ENCODE measurements at regions not wholly inside any gene's neighbourhood (a gene's known extent, or its start where the extent isn't known, plus 50 kb on each side); places are given as distances from the start of the nearest gene placed in this dataset.

DNA sequence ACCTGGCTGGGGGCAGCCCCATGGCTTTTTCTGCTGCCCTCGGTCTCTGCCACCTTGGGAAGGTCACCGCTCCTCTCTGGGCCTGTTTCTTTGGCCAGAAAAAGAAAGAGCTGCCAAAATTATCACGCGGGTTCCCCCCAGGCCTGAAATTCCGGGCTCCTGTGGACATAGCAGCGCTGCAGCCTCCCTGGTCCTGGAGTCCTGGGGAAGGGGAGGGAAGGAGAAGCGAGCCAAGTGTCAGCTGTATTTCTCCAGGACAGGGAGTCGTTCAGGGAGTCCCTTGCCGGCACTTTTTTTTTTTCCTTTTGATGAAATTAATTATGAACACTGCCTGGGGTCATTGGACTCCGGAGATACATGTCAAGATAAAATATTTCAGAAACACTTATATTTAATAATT, 152.3 kb upstream of the GPR26 start:
- Histone ChIP-seq H3K9ac (ENCODE audit: low read depth, low read length) (no peak overlapping the region), H3K27ac (ENCODE audit: low read depth, low read length) (no peak overlapping the region), H3K36me3 (ENCODE audit: insufficient read depth, low read length) (no peaks in the 10 kb centered on the region), H3K9me3 (ENCODE audit: insufficient read depth, low read depth, low read length) (no peaks in the 10 kb centered on the region), H3K4me3 (ENCODE audit: low read length) (no peak overlapping the region), H3K4me1 (ENCODE audit: insufficient read depth, low read length) (peaks cover 15% of the 10 kb centered on the region), H3K27me3 (ENCODE audit: insufficient read depth, low read length) (no peaks in the 10 kb centered on the region)
- WGBS, result 43% methylated on average over 9 of the region's 10 CpGs

DNA sequence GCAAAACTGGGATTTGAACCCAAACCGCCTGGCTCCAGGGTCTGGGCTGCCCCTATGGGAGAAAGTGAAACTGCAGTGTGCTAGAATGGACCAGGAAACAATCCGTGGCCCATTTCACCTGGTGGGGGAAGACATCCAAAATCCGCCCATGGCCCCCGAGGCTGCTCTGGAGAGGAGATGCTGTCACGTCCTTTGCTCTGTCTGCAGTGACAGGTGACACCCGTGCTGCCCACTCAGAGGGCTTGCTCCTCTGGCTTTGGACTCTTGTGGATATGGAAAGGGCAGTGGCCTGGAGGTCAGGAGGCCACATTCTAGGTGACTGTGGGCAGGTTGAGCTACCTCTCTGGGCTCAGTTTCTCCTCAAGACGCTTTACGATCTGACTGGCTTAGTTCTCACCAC, 151.2 kb upstream of the GPR26 start:
- H3K4me1 ChIP-seq (ENCODE audit: insufficient read depth, low read length), result peaks cover 15% of the 10 kb centered on the region
- 93% methylated on average over 8 of the region's 8 CpGs for WGBS
- H3K27me3 ChIP-seq (ENCODE audit: insufficient read depth, low read length), result no peaks in the 10 kb centered on the region
- no peaks in the 10 kb centered on the region for H3K36me3 ChIP-seq (ENCODE audit: insufficient read depth, low read length)
- H3K9me3 ChIP-seq (ENCODE audit: insufficient read depth, low read depth, low read length), result no peaks in the 10 kb centered on the region
- no peak overlapping the region for H3K27ac ChIP-seq (ENCODE audit: low read depth, low read length)
- H3K9ac ChIP-seq (ENCODE audit: low read depth, low read length), result no peak overlapping the region
- H3K4me3 ChIP-seq (ENCODE audit: low read length), result no peak overlapping the region

DNA sequence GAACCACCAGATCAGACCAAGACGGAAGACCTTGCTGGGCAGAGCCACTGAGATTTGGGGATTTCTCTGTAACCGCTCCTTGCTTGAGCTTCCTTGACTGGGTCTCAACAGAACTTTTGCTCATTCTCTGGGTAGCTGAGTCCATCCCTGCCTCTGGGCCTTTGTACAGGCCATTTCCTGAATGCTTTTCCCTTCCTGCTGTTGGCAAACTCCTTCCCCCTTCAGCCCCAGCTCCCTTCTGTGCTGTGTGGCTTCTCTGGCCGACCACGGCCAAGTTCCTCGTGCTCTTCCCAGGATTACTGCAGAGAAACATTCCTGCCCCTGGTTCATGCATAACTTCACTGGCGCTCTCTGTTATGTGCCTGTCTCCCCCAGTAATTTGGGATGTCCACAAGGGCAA, 150.5 kb upstream of the GPR26 start:
- Histone ChIP-seq H3K4me3 (ENCODE audit: low read length) (no peak overlapping the region), H3K27ac (ENCODE audit: low read depth, low read length) (no peak overlapping the region), H3K9me3 (ENCODE audit: insufficient read depth, low read depth, low read length) (no peaks in the 10 kb centered on the region), H3K27me3 (ENCODE audit: insufficient read depth, low read length) (no peaks in the 10 kb centered on the region), H3K9ac (ENCODE audit: low read depth, low read length) (no peak overlapping the region), H3K4me1 (ENCODE audit: insufficient read depth, low read length) (peaks cover 15% of the 10 kb centered on the region), H3K36me3 (ENCODE audit: insufficient read depth, low read length) (no peaks in the 10 kb centered on the region)
- 93% methylated on average over 6 of the region's 6 CpGs for WGBS

DNA sequence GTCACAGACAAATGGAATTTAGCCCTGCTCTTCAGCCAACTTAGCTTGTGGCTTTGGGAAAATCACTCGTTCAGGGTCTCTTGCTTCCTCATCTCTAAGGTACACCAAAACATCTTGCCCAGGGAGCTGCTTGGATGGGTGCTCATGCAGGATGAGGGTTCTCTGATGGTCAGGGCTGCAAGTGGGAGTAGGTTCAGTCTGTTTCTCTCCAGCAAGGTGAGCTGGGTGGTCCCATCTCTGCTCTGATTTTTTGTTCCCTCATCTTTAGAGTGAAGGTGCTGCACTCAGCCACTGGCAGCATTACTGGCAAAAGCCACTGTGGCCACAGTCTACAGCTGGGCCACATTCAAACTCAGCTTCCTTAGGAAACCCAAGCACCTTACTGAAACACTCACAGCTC, 149.9 kb upstream of the GPR26 start:
- WGBS, result 88% methylated on average over 1 of the region's 1 CpG

DNA sequence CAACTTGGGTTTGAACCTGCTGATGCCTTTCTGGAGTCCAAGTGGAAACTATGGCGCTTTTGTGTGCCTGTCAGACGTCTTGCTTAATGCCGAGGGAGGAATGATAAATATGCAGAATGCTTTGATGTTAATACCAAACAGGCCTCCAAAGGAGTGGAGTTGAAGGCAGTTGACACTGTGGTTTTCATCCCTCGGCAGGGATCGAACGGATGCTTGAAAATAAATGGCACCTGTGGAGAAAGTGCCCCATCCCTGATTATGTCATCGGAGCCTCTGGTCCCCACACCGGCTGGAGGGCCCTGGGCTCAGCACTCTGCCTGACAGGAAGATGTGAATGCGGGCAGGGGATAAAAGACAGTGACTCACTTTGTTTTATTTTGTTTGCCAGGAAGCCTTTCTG, 148.7 kb upstream of the GPR26 start:
- no peak overlapping the region for H3K9ac ChIP-seq (ENCODE audit: low read depth, low read length)
- H3K4me3 ChIP-seq (ENCODE audit: low read length), result no peak overlapping the region
- no peak overlapping the region for H3K27ac ChIP-seq (ENCODE audit: low read depth, low read length)
- H3K4me1 ChIP-seq (ENCODE audit: insufficient read depth, low read length), result peaks cover 15% of the 10 kb centered on the region
- H3K36me3 ChIP-seq (ENCODE audit: insufficient read depth, low read length), result no peaks in the 10 kb centered on the region
- H3K9me3 ChIP-seq (ENCODE audit: insufficient read depth, low read depth, low read length), result no peaks in the 10 kb centered on the region
- 59% methylated on average over 9 of the region's 9 CpGs for WGBS
- no peaks in the 10 kb centered on the region for H3K27me3 ChIP-seq (ENCODE audit: insufficient read depth, low read length)

More for the DNA sequence above, 149.9 kb upstream of the GPR26 start:
- Histone ChIP-seq H3K4me3 (ENCODE audit: low read length) (no peak overlapping the region), H3K36me3 (ENCODE audit: insufficient read depth, low read length) (no peaks in the 10 kb centered on the region), H3K9me3 (ENCODE audit: insufficient read depth, low read depth, low read length) (no peaks in the 10 kb centered on the region), H3K4me1 (ENCODE audit: insufficient read depth, low read length) (peaks cover 15% of the 10 kb centered on the region), H3K27me3 (ENCODE audit: insufficient read depth, low read length) (no peaks in the 10 kb centered on the region), H3K27ac (ENCODE audit: low read depth, low read length) (no peak overlapping the region), H3K9ac (ENCODE audit: low read depth, low read length) (no peak overlapping the region)

DNA sequence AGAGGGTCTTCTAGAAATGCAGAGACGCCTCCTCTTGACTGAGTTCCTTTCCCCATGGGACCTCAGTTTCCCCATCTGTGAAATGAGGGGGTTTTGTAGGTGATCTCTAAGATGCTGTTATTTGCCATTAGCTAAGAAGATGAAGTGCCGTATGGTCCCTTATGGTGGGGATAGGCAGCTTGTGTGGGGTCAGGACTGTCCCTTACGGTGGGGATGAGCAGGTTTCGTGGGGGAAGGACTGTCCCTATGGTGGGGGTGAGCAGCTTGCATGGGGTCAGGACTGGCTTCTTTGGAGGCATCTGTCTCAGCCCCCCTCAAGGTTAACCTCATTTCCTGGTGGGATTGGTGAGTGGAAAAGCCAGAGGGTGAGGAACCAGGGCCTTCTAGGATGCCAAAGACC, 148.3 kb upstream of the GPR26 start:
- H3K27ac ChIP-seq (ENCODE audit: low read depth, low read length), result no peak overlapping the region
- H3K4me3 ChIP-seq (ENCODE audit: low read length), result no peak overlapping the region
- H3K27me3 ChIP-seq (ENCODE audit: insufficient read depth, low read length), result no peaks in the 10 kb centered on the region
- H3K4me1 ChIP-seq (ENCODE audit: insufficient read depth, low read length), result peaks cover 12% of the 10 kb centered on the region
- H3K9ac ChIP-seq (ENCODE audit: low read depth, low read length), result no peak overlapping the region
- WGBS, result 92% methylated on average over 4 of the region's 4 CpGs
- H3K9me3 ChIP-seq (ENCODE audit: insufficient read depth, low read depth, low read length), result no peaks in the 10 kb centered on the region
- H3K36me3 ChIP-seq (ENCODE audit: insufficient read depth, low read length), result no peaks in the 10 kb centered on the region

DNA sequence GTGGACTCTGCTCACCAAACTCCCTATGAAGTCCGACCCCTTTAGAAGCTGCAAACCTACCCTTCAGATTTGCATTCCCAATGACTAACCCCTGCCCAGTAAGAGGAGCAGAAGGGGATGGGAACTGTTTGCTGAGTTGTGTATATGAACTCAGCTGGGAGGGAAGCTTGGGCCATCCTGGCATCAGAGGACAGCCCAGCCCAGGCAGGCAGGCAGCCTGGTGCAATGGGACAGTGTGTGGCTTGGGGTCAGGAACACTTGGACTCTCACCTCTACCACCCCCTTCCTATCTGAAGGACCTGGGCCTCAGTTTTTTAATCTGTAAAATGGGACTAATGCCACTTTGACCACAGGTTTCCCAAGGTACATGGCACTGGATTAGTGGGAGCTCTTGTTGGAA, 147.4 kb upstream of the GPR26 start:
- Histone ChIP-seq H3K4me3 (ENCODE audit: low read length) (no peak overlapping the region), H3K4me1 (ENCODE audit: insufficient read depth, low read length) (peaks cover 3% of the 10 kb centered on the region), H3K9ac (ENCODE audit: low read depth, low read length) (no peak overlapping the region), H3K27me3 (ENCODE audit: insufficient read depth, low read length) (no peaks in the 10 kb centered on the region), H3K9me3 (ENCODE audit: insufficient read depth, low read depth, low read length) (no peaks in the 10 kb centered on the region), H3K27ac (ENCODE audit: low read depth, low read length) (no peak overlapping the region), H3K36me3 (ENCODE audit: insufficient read depth, low read length) (no peaks in the 10 kb centered on the region)
- WGBS, result 82% methylated on average over 1 of the region's 1 CpG

DNA sequence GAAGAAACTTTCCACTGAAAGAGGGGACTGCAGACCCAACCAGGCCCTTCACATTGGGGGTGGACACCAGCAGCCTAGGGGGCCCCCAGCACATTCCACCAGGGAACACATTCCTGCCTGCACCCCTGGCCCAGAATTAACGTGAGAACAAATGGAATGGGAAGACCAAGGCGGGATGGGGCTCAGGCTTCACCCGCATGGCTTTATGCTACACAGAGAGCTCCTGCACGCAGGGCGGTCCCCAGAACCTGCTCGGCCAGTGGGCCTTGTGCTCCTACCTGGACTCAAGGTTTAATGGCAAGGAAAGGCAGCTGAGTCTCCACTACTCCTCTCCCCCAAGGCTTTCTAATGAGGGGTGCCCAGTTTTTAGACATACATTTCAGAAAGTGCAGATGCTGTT, 146.3 kb upstream of the GPR26 start:
- H3K4me1 ChIP-seq (ENCODE audit: insufficient read depth, low read length), result no peaks in the 10 kb centered on the region; the same call in 1 of the 2 replicates
- H3K4me3 ChIP-seq (ENCODE audit: low read length), result no peak overlapping the region
- H3K27ac ChIP-seq (ENCODE audit: low read depth, low read length), result no peak overlapping the region
- H3K9ac ChIP-seq (ENCODE audit: low read depth, low read length), result no peak overlapping the region
- no peaks in the 10 kb centered on the region for H3K27me3 ChIP-seq (ENCODE audit: insufficient read depth, low read length)
- H3K9me3 ChIP-seq (ENCODE audit: insufficient read depth, low read depth, low read length), result no peaks in the 10 kb centered on the region
- H3K36me3 ChIP-seq (ENCODE audit: insufficient read depth, low read length), result no peaks in the 10 kb centered on the region
- 93% methylated on average over 6 of the region's 6 CpGs for WGBS

DNA sequence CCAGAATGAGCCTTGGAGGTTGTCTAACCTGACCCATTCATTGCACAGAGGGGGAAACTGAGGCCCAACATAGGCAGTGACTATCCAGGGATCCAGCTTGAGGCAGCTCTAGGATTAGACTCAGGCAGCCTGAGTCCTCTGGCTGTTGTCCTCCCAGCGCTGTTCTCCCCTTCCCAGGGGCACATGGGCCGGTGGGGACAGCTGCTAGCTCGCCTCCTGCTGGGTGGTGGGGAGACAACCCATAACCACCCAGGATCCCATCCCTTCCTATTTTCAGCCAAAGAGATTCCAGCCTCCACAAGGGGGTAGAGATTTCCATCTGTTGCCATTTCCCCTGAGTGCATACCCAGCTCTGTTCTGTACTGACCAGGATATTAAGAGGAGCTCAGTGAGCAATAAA, 145.1 kb upstream of the GPR26 start:
- no peaks in the 10 kb centered on the region for H3K9me3 ChIP-seq (ENCODE audit: insufficient read depth, low read depth, low read length)
- H3K9ac ChIP-seq (ENCODE audit: low read depth, low read length), result no peak overlapping the region
- no peaks in the 10 kb centered on the region for H3K36me3 ChIP-seq (ENCODE audit: insufficient read depth, low read length)
- H3K27ac ChIP-seq (ENCODE audit: low read depth, low read length), result no peak overlapping the region
- H3K4me3 ChIP-seq (ENCODE audit: low read length), result no peak overlapping the region
- H3K4me1 ChIP-seq (ENCODE audit: insufficient read depth, low read length), result no peaks in the 10 kb centered on the region; the same call in 1 of the 2 replicates
- H3K27me3 ChIP-seq (ENCODE audit: insufficient read depth, low read length), result no peaks in the 10 kb centered on the region
- WGBS, result 89% methylated on average over 3 of the region's 3 CpGs

DNA sequence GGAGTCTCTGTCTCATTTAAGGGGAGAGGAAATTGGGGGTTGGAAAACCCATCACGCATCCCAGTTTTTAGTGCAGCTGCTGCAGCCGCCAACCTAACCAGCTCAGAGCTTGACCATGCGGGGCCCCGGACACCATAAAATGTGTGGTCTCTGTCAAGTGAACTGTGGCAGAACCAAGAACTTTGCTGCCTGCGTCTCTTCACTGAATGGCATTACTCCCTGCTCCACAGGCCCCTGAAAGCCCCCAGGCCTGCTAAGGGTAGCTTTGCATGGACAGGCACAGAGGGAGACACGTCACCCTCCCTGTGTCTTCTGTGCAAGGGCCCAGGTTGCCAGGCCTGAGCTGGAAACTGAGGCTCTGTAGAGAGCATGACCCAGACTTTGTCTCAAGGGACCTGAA, 144.6 kb upstream of the GPR26 start:
- H3K4me1 ChIP-seq (ENCODE audit: insufficient read depth, low read length), result no peaks in the 10 kb centered on the region; the same call in 1 of the 2 replicates
- no peak overlapping the region for H3K27ac ChIP-seq (ENCODE audit: low read depth, low read length)
- H3K4me3 ChIP-seq (ENCODE audit: low read length), result no peak overlapping the region
- H3K9me3 ChIP-seq (ENCODE audit: insufficient read depth, low read depth, low read length), result no peaks in the 10 kb centered on the region
- WGBS, result 80% methylated on average over 6 of the region's 6 CpGs
- no peaks in the 10 kb centered on the region for H3K36me3 ChIP-seq (ENCODE audit: insufficient read depth, low read length)
- H3K9ac ChIP-seq (ENCODE audit: low read depth, low read length), result no peak overlapping the region
- no peaks in the 10 kb centered on the region for H3K27me3 ChIP-seq (ENCODE audit: insufficient read depth, low read length)

DNA sequence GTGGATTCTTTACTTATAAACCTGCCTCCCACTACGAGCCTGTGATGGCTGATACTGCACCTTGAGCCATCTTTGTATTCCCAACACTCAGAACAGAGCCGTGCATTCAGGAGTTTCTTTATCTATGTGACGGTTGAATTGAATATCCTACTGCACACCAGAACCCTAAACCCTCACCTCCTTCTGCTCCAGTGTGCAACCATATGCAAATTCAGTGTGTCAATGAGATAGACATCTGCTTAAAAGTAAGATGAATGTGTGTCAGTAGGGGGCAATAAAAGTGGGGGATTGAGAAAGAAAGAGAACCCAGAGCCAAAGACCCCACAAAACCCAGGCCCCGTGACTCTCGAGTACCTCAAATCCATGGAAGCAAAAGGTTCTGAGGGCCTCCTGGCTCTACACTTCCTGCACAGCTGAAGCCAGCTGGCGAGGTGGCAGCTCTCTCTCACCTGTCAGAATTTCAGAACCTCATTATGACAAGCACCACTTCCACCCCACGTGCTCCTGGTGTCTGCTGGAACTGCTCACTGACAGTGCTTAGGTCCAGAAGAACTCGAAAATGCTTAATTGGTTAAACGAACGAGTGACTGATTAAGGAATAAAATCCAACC, 143.3 kb upstream of the GPR26 start:
- 93% methylated on average over 10 of the region's 10 CpGs for WGBS
- H3K4me1 ChIP-seq (ENCODE audit: insufficient read depth, low read length), result no peaks in the 10 kb centered on the region; the same call in 1 of the 2 replicates

DNA sequence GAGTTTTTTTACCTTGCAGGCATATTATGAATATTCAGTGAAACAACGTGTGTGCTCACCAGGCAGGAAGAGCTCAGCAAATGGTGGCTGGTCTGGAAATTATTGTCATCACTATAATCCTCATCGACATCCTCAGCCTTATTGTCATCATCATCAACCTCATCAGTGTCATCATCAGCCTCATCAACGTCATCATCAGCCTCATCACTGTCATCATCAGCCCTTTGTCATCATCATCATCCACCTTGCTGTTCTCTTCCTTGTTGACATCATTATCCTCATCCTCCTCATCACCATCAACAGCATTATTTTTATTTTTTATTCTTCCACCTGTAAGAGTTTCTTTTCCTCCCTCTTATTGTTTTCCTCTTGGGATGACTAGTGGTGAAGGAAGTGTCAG, 142.3 kb upstream of the GPR26 start:
- 90% methylated on average over 3 of the region's 3 CpGs for WGBS

More for the DNA sequence above, 143.3 kb upstream of the GPR26 start:
- H3K27me3 ChIP-seq (ENCODE audit: insufficient read depth, low read length), result no peaks in the 10 kb centered on the region
- H3K9me3 ChIP-seq (ENCODE audit: insufficient read depth, low read depth, low read length), result no peaks in the 10 kb centered on the region
- no peaks in the 10 kb centered on the region for H3K36me3 ChIP-seq (ENCODE audit: insufficient read depth, low read length)
- H3K4me3 ChIP-seq (ENCODE audit: low read length), result no peak overlapping the region
- H3K27ac ChIP-seq (ENCODE audit: low read depth, low read length), result no peak overlapping the region
- H3K9ac ChIP-seq (ENCODE audit: low read depth, low read length), result no peak overlapping the region

More for the DNA sequence above, 142.3 kb upstream of the GPR26 start:
- no peaks in the 10 kb centered on the region for H3K4me1 ChIP-seq (ENCODE audit: insufficient read depth, low read length)
- no peaks in the 10 kb centered on the region for H3K36me3 ChIP-seq (ENCODE audit: insufficient read depth, low read length)
- H3K4me3 ChIP-seq (ENCODE audit: low read length), result no peak overlapping the region
- no peak overlapping the region for H3K9ac ChIP-seq (ENCODE audit: low read depth, low read length)
- H3K27me3 ChIP-seq (ENCODE audit: insufficient read depth, low read length), result no peaks in the 10 kb centered on the region
- no peaks in the 10 kb centered on the region for H3K9me3 ChIP-seq (ENCODE audit: insufficient read depth, low read depth, low read length)
- H3K27ac ChIP-seq (ENCODE audit: low read depth, low read length), result no peak overlapping the region

All from HUES64 (cell line).